ENCODE measurements at regions not wholly inside any gene's neighbourhood (a gene's known extent, or its start where the extent isn't known, plus 50 kb on each side); places are given as distances from the start of the nearest gene placed in this dataset.
"Not testable (repeated sequence)": the region's sequence is repeated elsewhere in the genome, so short reads cannot be mapped to it uniquely, and the experiment has no call there.

GRCh38 chr12:86724716-86725115 is 468.5 kb upstream of the MGAT4C start:
- no peak for DNase-seq

- DNase-seq, result no peak
These were observed 467.1 kb upstream of the MGAT4C start for GRCh38 chr12:86723326-86723725.

- DNase-seq, result no peak
These were observed 465.7 kb upstream of the MGAT4C start for GRCh38 chr12:86721713-86722397.

GRCh38 chr12:86719381-86719780 is 463.2 kb upstream of the MGAT4C start:
- DNase-seq, result no peak

GRCh38 chr12:86713121-86713520 is 456.9 kb upstream of the MGAT4C start:
- no peak for DNase-seq

GRCh38 chr12:86712425-86712843 is 456.2 kb upstream of the MGAT4C start:
- DNase-seq, result no peak

GRCh38 chr12:86711731-86712130 is 455.5 kb upstream of the MGAT4C start:
- no peak for DNase-seq

- DNase-seq, result no peak
These were observed 453.9 kb upstream of the MGAT4C start for GRCh38 chr12:86710109-86710508.

- DNase-seq, result not testable (repeated sequence)
These were observed 452.8 kb upstream of the MGAT4C start for GRCh38 chr12:86709017-86709416.

- DNase-seq, result no peak
These were observed 442.4 kb upstream of the MGAT4C start for GRCh38 chr12:86698641-86698980.

GRCh38 chr12:86697916-86698640 is 441.9 kb upstream of the MGAT4C start:
- DNase-seq, result no peak

- no peak for DNase-seq
These were observed 427.5 kb upstream of the MGAT4C start for GRCh38 chr12:86683568-86684304.

- DNase-seq, result no peak
These were observed 424.9 kb upstream of the MGAT4C start for GRCh38 chr12:86681060-86681459.

GRCh38 chr12:86675197-86675596 is 419.0 kb upstream of the MGAT4C start:
- DNase-seq, result no peak

- DNase-seq, result no peak
These were observed 414.8 kb upstream of the MGAT4C start for GRCh38 chr12:86670986-86671385.

- DNase-seq, result no peak
These were observed 412.8 kb upstream of the MGAT4C start for GRCh38 chr12:86669010-86669409.

GRCh38 chr12:86666316-86666715 is 410.1 kb upstream of the MGAT4C start:
- DNase-seq, result no peak

GRCh38 chr12:86663716-86664115 is 407.5 kb upstream of the MGAT4C start:
- DNase-seq, result peak; percentile 88

- DNase-seq, result no peak
These were observed 407.0 kb upstream of the MGAT4C start for GRCh38 chr12:86663173-86663572.

- DNase-seq, result peak; percentile 38
These were observed 406.3 kb upstream of the MGAT4C start for GRCh38 chr12:86662464-86662863.

GRCh38 chr12:86660488-86661147 is 404.4 kb upstream of the MGAT4C start:
- no peak for DNase-seq

- no peak for DNase-seq
These were observed 403.8 kb upstream of the MGAT4C start for GRCh38 chr12:86659985-86660384.

- DNase-seq, result no peak
These were observed 402.1 kb upstream of the MGAT4C start for GRCh38 chr12:86658303-86658702.
